Stimulated activated CD4-positive, alpha-beta T cell treated with anti-CD3 and anti-CD28 coated beads, Interleukin-15, amount 100 ng/mL, for 24 hours (primary cell): ENCODE measurements at regions not wholly inside any gene's neighbourhood (a gene's known extent, or its start where the extent isn't known, plus 50 kb on each side); places are given as distances from the start of the nearest gene placed in this dataset.

Experiments used
- DNase-seq: peaks from one replicate; pipeline ENCODE4 v3.0.0-alpha.2; 2020

- no peak for DNase-seq
Measured at GRCh38 chr6:95071464-95071863, 505.9 kb upstream of the MANEA start.

- no peak for DNase-seq
Measured at GRCh38 chr6:95078457-95078856, 498.9 kb upstream of the MANEA start.

GRCh38 chr6:95081231-95081630 lies 496.1 kb upstream of the MANEA start:
- DNase-seq, result no peak

GRCh38 chr6:95081949-95082348 lies 495.4 kb upstream of the MANEA start:
- DNase-seq, result no peak

GRCh38 chr6:95083506-95083905 lies 493.8 kb upstream of the MANEA start:
- no peak for DNase-seq

- no peak for DNase-seq
Measured at GRCh38 chr6:95084867-95085266, 492.5 kb upstream of the MANEA start.

GRCh38 chr6:95087394-95088097 lies 489.8 kb upstream of the MANEA start:
- DNase-seq, result no peak

GRCh38 chr6:95091823-95092436 lies 485.4 kb upstream of the MANEA start:
- no peak for DNase-seq

- DNase-seq, result no peak
Measured at GRCh38 chr6:95093154-95093553, 484.2 kb upstream of the MANEA start.

- DNase-seq, result no peak
Measured at GRCh38 chr6:95094751-95095663, 482.3 kb upstream of the MANEA start.

- DNase-seq, result no peak
Measured at GRCh38 chr6:95095855-95096254, 481.5 kb upstream of the MANEA start.

GRCh38 chr6:95099410-95099809 lies 477.9 kb upstream of the MANEA start:
- no peak for DNase-seq

GRCh38 chr6:95109212-95109611 lies 468.1 kb upstream of the MANEA start:
- DNase-seq, result no peak

GRCh38 chr6:95110767-95111166 lies 466.6 kb upstream of the MANEA start:
- DNase-seq, result no peak

GRCh38 chr6:95117236-95117635 lies 460.1 kb upstream of the MANEA start:
- DNase-seq, result no peak

GRCh38 chr6:95119927-95120326 lies 457.4 kb upstream of the MANEA start:
- no peak for DNase-seq

- no peak for DNase-seq
Measured at GRCh38 chr6:95120984-95121383, 456.4 kb upstream of the MANEA start.

- no peak for DNase-seq
Measured at GRCh38 chr6:95127261-95127660, 450.1 kb upstream of the MANEA start.

GRCh38 chr6:95128439-95128838 lies 448.9 kb upstream of the MANEA start:
- DNase-seq, result no peak

GRCh38 chr6:95128947-95129346 lies 448.4 kb upstream of the MANEA start:
- no peak for DNase-seq

GRCh38 chr6:95133578-95133977 lies 443.8 kb upstream of the MANEA start:
- DNase-seq, result no peak

- no peak for DNase-seq
Measured at GRCh38 chr6:95135182-95135581, 442.2 kb upstream of the MANEA start.

- no peak for DNase-seq
Measured at GRCh38 chr6:95142101-95142500, 435.2 kb upstream of the MANEA start.
